HG03575 (cell line): ENCODE measurements at regions not wholly inside any gene's neighbourhood (a gene's known extent, or its start where the extent isn't known, plus 50 kb on each side); places are given as distances from the start of the nearest gene placed in this dataset.
A peak's percentile ranks its signal among the peaks of the same experiment; 100 is the strongest.
"Not testable (repeated sequence)": the region's sequence is repeated elsewhere in the genome, so short reads cannot be mapped to it uniquely, and the experiment has no call there.

Experiments
- ATAC-seq: cut with Tn5 transposase; IDR thresholded peaks from one replicate; pipeline ENCODE4 v1.9.1; 2021; ENCODE audit not compliant: unreplicated experiment, insufficient number of reproducible peaks, low FRiP score; ENCODE audit errors: extremely low read depth

- no peak for ATAC-seq
Measured at GRCh38 chr3:31189971-31190370, 295.5 kb upstream of the GADL1 start.

GRCh38 chr3:31191354-31191753, 296.9 kb upstream of the GADL1 start:
- ATAC-seq, result no peak

- no peak for ATAC-seq
Measured at GRCh38 chr3:31193429-31193828, 299.0 kb upstream of the GADL1 start.

GRCh38 chr3:31193871-31194270, 299.4 kb upstream of the GADL1 start:
- ATAC-seq, result no peak

GRCh38 chr3:31196261-31196660, 301.8 kb upstream of the GADL1 start:
- ATAC-seq, result no peak

GRCh38 chr3:31196881-31197364, 302.5 kb upstream of the GADL1 start:
- no peak for ATAC-seq

GRCh38 chr3:31197941-31198340, 303.5 kb upstream of the GADL1 start:
- no peak for ATAC-seq

GRCh38 chr3:31198890-31199289, 304.4 kb upstream of the GADL1 start:
- ATAC-seq, result no peak

- ATAC-seq, result no peak
Measured at GRCh38 chr3:31203960-31204795, 309.7 kb upstream of the GADL1 start.

- ATAC-seq, result not testable (repeated sequence)
Measured at GRCh38 chr3:31204796-31205056, 310.3 kb upstream of the GADL1 start.

GRCh38 chr3:31210068-31210645, 315.7 kb upstream of the GADL1 start:
- ATAC-seq, result no peak

GRCh38 chr3:31213869-31214486, 318.7 kb upstream of the STT3B start:
- peak; percentile 61 for ATAC-seq

- no peak for ATAC-seq
Measured at GRCh38 chr3:31218082-31218481, 314.6 kb upstream of the STT3B start.

- ATAC-seq, result no peak
Measured at GRCh38 chr3:31219131-31219843, 313.4 kb upstream of the STT3B start.

GRCh38 chr3:31220431-31220830, 312.3 kb upstream of the STT3B start:
- ATAC-seq, result no peak

GRCh38 chr3:31223278-31223677, 309.4 kb upstream of the STT3B start:
- ATAC-seq, result no peak

GRCh38 chr3:31224936-31225335, 307.8 kb upstream of the STT3B start:
- ATAC-seq, result no peak

- ATAC-seq, result no peak
Measured at GRCh38 chr3:31225923-31226322, 306.8 kb upstream of the STT3B start.

- ATAC-seq, result no peak
Measured at GRCh38 chr3:31226346-31226745, 306.4 kb upstream of the STT3B start.

GRCh38 chr3:31227131-31227562, 305.6 kb upstream of the STT3B start:
- no peak for ATAC-seq
